PC-9 (cell line): ENCODE measurements at regions not wholly inside any gene's neighbourhood (a gene's known extent, or its start where the extent isn't known, plus 50 kb on each side); places are given as distances from the start of the nearest gene placed in this dataset.

Experiments used
- EZH2 ChIP-seq: fragments of 200-600 bp; sonication (generic); IDR thresholded peaks from 2 replicates; pipeline ENCODE4 v1.8.0; 2017; ENCODE audit warnings: antibody characterized with exemption, low read depth
- TF ChIP-seq, protein P1 (sequence below): fragments of 200-600 bp; sonication (generic); conservative IDR thresholded peaks from 2 replicates; pipeline ENCODE4 v1.6.1; 2017; ENCODE audit warnings: mixed run types, antibody characterized with exemption, mild to moderate bottlenecking, moderate library complexity

DNA sequence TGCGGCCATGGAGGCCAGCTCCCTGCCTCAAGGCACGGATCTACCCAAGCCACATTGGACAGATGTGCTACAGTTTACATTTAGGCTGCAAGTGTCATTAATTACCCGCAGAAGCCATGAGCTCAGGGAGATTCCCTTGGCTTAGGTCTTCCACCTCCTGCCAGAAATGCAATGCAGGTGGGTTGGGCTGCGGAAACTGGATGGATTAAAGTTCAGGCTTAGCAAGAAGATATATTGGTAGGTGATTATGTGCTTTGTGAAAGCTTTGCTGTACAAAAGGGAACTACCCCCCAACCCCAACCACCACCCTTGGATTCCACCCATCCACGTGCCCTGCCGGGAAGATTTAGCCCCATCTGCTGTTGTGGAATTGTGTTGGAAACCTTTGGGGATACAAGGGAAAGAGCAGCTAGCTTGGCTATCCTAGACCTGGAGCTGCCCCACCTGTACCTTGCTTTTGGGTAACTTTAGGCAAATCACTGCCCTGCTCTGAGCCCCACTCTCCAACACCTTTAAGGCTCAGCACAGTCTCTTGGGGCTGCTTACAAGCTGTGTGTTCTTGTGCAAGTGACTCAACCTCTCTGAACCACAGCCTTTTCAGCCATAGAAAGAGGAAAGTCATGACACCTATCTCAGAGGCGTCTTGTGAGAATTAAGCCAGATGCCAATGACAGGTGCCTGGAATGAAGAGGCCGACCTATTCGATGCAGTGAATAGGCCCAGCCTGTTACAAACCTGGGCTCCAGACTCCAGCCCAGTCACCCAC, 141.6 kb upstream of the GLI2 start:
- TF ChIP-seq, protein P1, sequence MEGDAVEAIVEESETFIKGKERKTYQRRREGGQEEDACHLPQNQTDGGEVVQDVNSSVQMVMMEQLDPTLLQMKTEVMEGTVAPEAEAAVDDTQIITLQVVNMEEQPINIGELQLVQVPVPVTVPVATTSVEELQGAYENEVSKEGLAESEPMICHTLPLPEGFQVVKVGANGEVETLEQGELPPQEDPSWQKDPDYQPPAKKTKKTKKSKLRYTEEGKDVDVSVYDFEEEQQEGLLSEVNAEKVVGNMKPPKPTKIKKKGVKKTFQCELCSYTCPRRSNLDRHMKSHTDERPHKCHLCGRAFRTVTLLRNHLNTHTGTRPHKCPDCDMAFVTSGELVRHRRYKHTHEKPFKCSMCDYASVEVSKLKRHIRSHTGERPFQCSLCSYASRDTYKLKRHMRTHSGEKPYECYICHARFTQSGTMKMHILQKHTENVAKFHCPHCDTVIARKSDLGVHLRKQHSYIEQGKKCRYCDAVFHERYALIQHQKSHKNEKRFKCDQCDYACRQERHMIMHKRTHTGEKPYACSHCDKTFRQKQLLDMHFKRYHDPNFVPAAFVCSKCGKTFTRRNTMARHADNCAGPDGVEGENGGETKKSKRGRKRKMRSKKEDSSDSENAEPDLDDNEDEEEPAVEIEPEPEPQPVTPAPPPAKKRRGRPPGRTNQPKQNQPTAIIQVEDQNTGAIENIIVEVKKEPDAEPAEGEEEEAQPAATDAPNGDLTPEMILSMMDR, result no peak
- no peak for TF ChIP-seq EZH2
